ENCODE measurements at regions not wholly inside any gene's neighbourhood (a gene's known extent, or its start where the extent isn't known, plus 50 kb on each side); places are given as distances from the start of the nearest gene placed in this dataset.
A peak's percentile ranks its signal among the peaks of the same experiment; 100 is the strongest.

GRCh38 chr6:105458551-105458950 lies 55.7 kb upstream of the PREP start:
- ATAC-seq (no peak), DNase-seq (no peak)
- peaks cover 9% of the 10 kb centered on the region for H3K36me3 Mint-ChIP-seq (ENCODE audit: low read depth)
- POLR2A ChIA-PET, result interaction anchor here (0.8 kb wide), 1 partner anchor 25 kb away, joined by 3 read pairs; no protein-coding TSS in a partner anchor
- H3K27me3 Mint-ChIP-seq (ENCODE audit: low read depth), result peaks cover 9% of the 10 kb centered on the region
- CTCF ChIA-PET, result interaction anchor here (0.7 to 1.5 kb wide), 4 partner anchors 8 to 56 kb away, joined by 3 to 5 read pairs (median 4); partner anchors contain the start of gene PREP
- peaks cover 4% of the 10 kb centered on the region for H3K9me3 Mint-ChIP-seq (ENCODE audit: insufficient read depth)
- peak overlapping the region; percentile 74 for H3K27ac Mint-ChIP-seq
- peaks cover 9% of the 10 kb centered on the region for H3K4me1 Mint-ChIP-seq (ENCODE audit: low read depth)
- H3K4me3 Mint-ChIP-seq, result peak overlapping the region; percentile 54

DNA sequence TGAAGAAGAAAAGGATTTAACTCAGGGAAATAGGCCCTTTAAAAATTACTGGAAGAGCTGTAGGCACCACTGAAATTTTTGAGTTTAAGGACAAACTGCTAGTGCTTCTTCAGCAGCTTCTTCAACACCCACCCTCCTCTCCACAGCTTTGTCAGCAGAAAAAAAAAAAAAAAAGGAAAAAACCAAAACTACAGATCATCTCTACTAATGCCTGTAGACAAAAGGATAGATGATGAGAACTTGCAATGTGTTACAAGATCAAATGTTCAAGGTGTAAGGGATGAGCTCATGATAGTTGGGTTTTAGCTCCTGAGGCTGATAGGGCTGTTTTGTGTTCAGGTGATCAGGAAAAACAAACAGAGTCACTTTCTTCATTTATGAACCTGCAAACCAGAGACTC lies 55.2 kb upstream of the PREP start:
- Mint-ChIP-seq H3K27me3 (ENCODE audit: low read depth) (peaks cover 9% of the 10 kb centered on the region), H3K27ac (peak overlapping the region; percentile 74), H3K4me3 (no peak overlapping the region), H3K9me3 (ENCODE audit: insufficient read depth) (peaks cover 4% of the 10 kb centered on the region), H3K4me1 (ENCODE audit: low read depth) (peaks cover 13% of the 10 kb centered on the region), H3K36me3 (ENCODE audit: low read depth) (peaks cover 9% of the 10 kb centered on the region)
- ChIA-PET CTCF (interaction anchor here (0.7 to 1.5 kb wide), 4 partner anchors 8 to 55 kb away, joined by 3 to 5 read pairs (median 4); partner anchors contain the start of gene PREP), POLR2A (interaction anchor here (0.8 kb wide), 1 partner anchor 26 kb away, joined by 3 read pairs; no protein-coding TSS in a partner anchor)
- DNase-seq (no peak), ATAC-seq (no peak)

- ATAC-seq (no peak), DNase-seq (no peak)
- Mint-ChIP-seq H3K4me1 (ENCODE audit: low read depth) (peaks cover 17% of the 10 kb centered on the region), H3K27ac (peak overlapping the region; percentile 72), H3K4me3 (peak overlapping the region; percentile 45), H3K27me3 (ENCODE audit: low read depth) (peaks cover 6% of the 10 kb centered on the region), H3K9me3 (ENCODE audit: insufficient read depth) (peaks cover 4% of the 10 kb centered on the region), H3K36me3 (ENCODE audit: low read depth) (peaks cover 9% of the 10 kb centered on the region)
- ChIA-PET POLR2A (no interaction called here), CTCF (interaction anchor here (0.7 to 4.7 kb wide), 9 partner anchors 9 to 847 kb away, joined by 3 to 26 read pairs (median 4); partner anchors contain the start of gene PRDM1)
These were observed 51.1 kb upstream of the PREP start for GRCh38 chr6:105453968-105454367.

DNA sequence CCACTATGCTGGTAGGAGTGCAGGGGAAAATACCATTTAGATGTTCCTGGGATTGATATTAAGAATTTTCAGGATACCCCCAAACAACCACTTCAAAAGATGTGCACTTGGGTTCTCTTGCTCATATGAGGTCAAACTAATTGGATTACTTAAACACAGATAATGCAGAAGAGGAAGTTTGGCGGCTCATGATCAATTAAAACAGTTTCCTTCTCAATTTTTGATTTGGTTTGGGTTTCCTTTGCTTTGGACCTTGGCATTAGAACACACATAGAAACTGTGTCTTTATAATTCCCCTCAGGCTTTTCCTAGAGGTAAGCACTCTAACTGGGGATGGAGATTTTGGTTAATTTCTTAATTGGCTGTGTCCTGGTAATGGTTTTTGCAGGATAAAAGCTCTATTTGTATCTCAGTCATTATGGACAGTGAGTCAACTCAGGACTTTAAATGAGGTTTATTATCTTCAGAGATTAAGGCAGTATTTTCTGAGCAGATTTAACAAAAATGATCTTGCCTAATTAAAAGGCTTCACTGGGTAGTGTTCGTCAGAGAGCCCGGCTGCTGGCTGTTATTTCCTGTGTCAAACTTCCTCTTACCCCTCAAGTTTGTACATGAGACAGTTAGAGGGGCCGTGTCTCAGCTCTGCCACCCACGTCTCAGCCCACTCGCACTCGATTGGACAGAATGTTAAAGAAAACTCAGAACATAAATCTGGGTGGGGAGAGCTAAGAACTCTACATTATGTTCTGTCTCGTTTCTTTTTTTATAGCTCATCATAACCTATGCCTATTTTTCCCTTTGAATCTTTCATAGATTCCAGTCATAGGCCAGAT lies 50.3 kb upstream of the PREP start:
- DNase-seq (peak; percentile 59), ATAC-seq (peak; percentile 93)
- H3K27ac Mint-ChIP-seq, result peak overlapping the region; percentile 72
- CTCF ChIA-PET, result interaction anchor here (0.9 to 4.7 kb wide), 9 partner anchors 8 to 848 kb away, joined by 3 to 26 read pairs (median 4); partner anchors contain the start of gene PRDM1
- peaks cover 4% of the 10 kb centered on the region for H3K9me3 Mint-ChIP-seq (ENCODE audit: insufficient read depth)
- H3K27me3 Mint-ChIP-seq (ENCODE audit: low read depth), result peaks cover 4% of the 10 kb centered on the region
- peaks cover 17% of the 10 kb centered on the region for H3K4me1 Mint-ChIP-seq (ENCODE audit: low read depth)
- peaks cover 9% of the 10 kb centered on the region for H3K36me3 Mint-ChIP-seq (ENCODE audit: low read depth)
- peak overlapping the region; percentile 45 for H3K4me3 Mint-ChIP-seq
- POLR2A ChIA-PET, result no interaction called here

Measured in activated CD8-positive, alpha-beta T cell treated with anti-CD3 and anti-CD28 coated beads, Interleukin-2, amount 10 ng/mL, durations not matched to agents 7 days and 5 days (primary cell).